A673 (cell line): ENCODE measurements at regions not wholly inside any gene's neighbourhood (a gene's known extent, or its start where the extent isn't known, plus 50 kb on each side); places are given as distances from the start of the nearest gene placed in this dataset.

Experiments used
- BruUV-seq: library from RNA; stranded (reverse); fragments of 400-500 nt; replicated peaks from 2 replicates; lab custom pipeline; 2021; lab: Mats Ljungman, UMichigan
- CTCF ChIA-PET: fragments of 300-600 bp; sonication (Branson Sonifier 250); formaldehyde crosslinking; loops from one replicate; lab custom pipeline; 2022; ENCODE audit warnings: antibody characterized with exemption; lab: Charles Lee
- POLR2A ChIA-PET: fragments of 300-600 bp; sonication (Branson Sonifier 250); formaldehyde crosslinking; loops from one replicate; lab custom pipeline; 2022; ENCODE audit warnings: antibody characterized with exemption; ENCODE audit not compliant: low non-redundant PET; lab: Charles Lee
- DNase-seq: peaks from one replicate; pipeline ENCODE4 v3.0.0-alpha.2; 2015; ENCODE audit warnings: low spot score
- H3K27ac ChIP-seq: fragments of 200-600 bp; sonication (generic); 2 replicates; pipeline ENCODE4 v1.5.1; 2016; ENCODE audit warnings: mixed run types, low read depth, mild to moderate bottlenecking, mixed read lengths, antibody characterized with exemption, low read length; ENCODE audit not compliant: poor library complexity, severe bottlenecking
- H3K27me3 ChIP-seq: fragments of 200-600 bp; sonication (generic); replicated peaks from 2 replicates; pipeline ENCODE4 v1.6.1; 2017; ENCODE audit warnings: mixed run types, low read depth, mild to moderate bottlenecking, mixed read lengths, antibody characterized with exemption, low read length; ENCODE audit not compliant: insufficient read depth, poor library complexity
- H3K36me3 ChIP-seq: fragments of 200-600 bp; sonication (generic); 2 replicates; pipeline ENCODE4 v1.6.1; 2016; ENCODE audit warnings: mixed run types, mild to moderate bottlenecking, mixed read lengths, antibody characterized with exemption, low read length; ENCODE audit not compliant: insufficient read depth, poor library complexity, severe bottlenecking
- H3K4me1 ChIP-seq: fragments of 200-600 bp; sonication (generic); 2 replicates; pipeline ENCODE4 v1.6.1; 2017; ENCODE audit warnings: mixed run types, mild to moderate bottlenecking, mixed read lengths, antibody characterized with exemption, low read length; ENCODE audit not compliant: insufficient read depth, poor library complexity, severe bottlenecking
- H3K4me3 ChIP-seq: fragments of 200-600 bp; sonication (generic); 2 replicates; pipeline ENCODE4 v1.5.1; 2016; ENCODE audit warnings: low read depth, mixed run types, mild to moderate bottlenecking, mixed read lengths, low read length; ENCODE audit not compliant: poor library complexity, severe bottlenecking
- H3K9me3 ChIP-seq: fragments of 200-600 bp; sonication (generic); 2 replicates; pipeline ENCODE4 v1.6.1; 2016; ENCODE audit warnings: mixed run types, low read depth, mild to moderate bottlenecking, mixed read lengths, antibody characterized with exemption, low read length; ENCODE audit not compliant: poor library complexity, severe bottlenecking
- CTCF ChIP-seq: fragments of 300-800, 200-600 bp; sonication (generic); conservative IDR thresholded peaks from 2 replicates; pipeline ENCODE4 v1.5.1; 2017; ENCODE audit warnings: low read depth, mild to moderate bottlenecking, antibody characterized with exemption, low read length, moderate library complexity, mixed read lengths
- EZH2 ChIP-seq: fragments of 200-600 bp; sonication (generic); IDR thresholded peaks from 2 replicates; pipeline ENCODE4 v1.6.1; 2017; ENCODE audit warnings: borderline replicate concordance, low read depth, mild to moderate bottlenecking, mixed read lengths, antibody characterized with exemption, low read length; ENCODE audit not compliant: poor library complexity, severe bottlenecking
- intact Hi-C: fragments of 100-400 bp; cut with micrococcal nuclease; formaldehyde crosslinking; loops from one replicate; pipeline ENCODE4 v1.10.0; 2022; ENCODE audit not compliant: unreplicated experiment

DNA sequence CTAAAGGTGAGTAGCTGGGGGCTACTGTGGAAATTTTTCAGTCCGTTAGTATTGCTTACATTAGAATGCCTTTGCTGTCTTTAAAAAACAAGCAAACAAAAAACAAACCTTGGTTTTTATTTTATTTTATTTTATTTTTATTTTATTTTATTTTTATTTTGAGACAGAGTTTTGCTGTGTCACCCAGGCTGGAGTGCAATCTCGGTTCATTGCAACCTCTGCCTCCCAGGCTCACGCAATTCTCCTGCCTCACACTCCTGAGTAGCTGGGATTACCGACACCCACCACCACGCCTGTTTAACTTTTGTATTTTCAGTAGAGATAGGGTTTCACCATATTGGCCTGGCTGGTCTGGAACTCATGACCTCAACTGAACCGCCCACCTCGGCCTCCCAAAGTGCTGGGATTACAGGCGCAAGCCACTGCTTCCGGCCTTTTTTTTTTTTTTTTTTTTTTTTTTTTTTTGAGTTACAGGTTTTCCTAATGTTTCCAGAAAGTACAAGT lies 732.6 kb downstream of the KCNJ3 start:
- H3K27me3 ChIP-seq = no peaks in the 10 kb centered on the region

GRCh38 chr2:155427470-155427869 lies 729.0 kb downstream of the KCNJ3 start:
- Histone ChIP-seq H3K4me3 (no peak overlapping the region), H3K36me3 (no peaks in the 10 kb centered on the region), H3K27me3 (no peaks in the 10 kb centered on the region), H3K4me1 (no peaks in the 10 kb centered on the region), H3K27ac (no peak overlapping the region), H3K9me3 (no peaks in the 10 kb centered on the region)
- TF ChIP-seq EZH2 = no peak
- TF ChIP-seq CTCF = no peak
- BruUV-seq = no TSS peak
- intact Hi-C loops = no loop called here
- POLR2A ChIA-PET = no interaction called here
- no peak for DNase-seq
- CTCF ChIA-PET = no interaction called here

More for the DNA sequence above, 732.6 kb downstream of the KCNJ3 start:
- Histone ChIP-seq H3K9me3 (no peaks in the 10 kb centered on the region), H3K36me3 (no peaks in the 10 kb centered on the region), H3K27ac (no peak overlapping the region), H3K4me3 (no peak overlapping the region), H3K4me1 (no peaks in the 10 kb centered on the region)
- intact Hi-C loops = no loop called here
- no TSS peak for BruUV-seq
- TF ChIP-seq CTCF (no peak), EZH2 (no peak)
- POLR2A ChIA-PET = no interaction called here
- CTCF ChIA-PET = no interaction called here
- no peak for DNase-seq

DNA sequence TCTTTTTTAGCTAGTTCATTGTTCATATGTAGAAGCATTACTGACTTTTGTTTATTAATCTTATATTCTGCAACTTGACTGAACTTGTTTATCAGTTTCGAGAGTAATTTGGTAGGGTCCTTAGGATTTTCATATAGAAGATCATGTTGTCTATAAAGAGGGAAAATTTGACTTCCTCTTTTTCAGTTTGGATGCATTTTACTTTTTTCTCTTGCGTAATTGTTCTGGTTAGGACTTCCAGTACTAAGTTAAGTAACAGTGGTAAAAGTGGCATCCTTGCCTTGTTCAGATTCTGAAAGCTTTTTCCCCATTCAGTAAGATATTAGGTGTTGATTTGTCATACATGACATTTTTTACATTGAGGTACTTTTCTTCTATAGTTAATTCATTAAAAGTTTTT lies 726.0 kb downstream of the KCNJ3 start:
- intact Hi-C loops = no loop called here
- CTCF ChIA-PET = no interaction called here
- Histone ChIP-seq H3K4me1 (no peaks in the 10 kb centered on the region), H3K36me3 (no peaks in the 10 kb centered on the region), H3K27me3 (no peaks in the 10 kb centered on the region), H3K27ac (no peak overlapping the region), H3K4me3 (no peak overlapping the region), H3K9me3 (no peaks in the 10 kb centered on the region)
- BruUV-seq = no TSS peak
- no peak for DNase-seq
- POLR2A ChIA-PET = no interaction called here
- TF ChIP-seq CTCF = no peak
- TF ChIP-seq EZH2 = no peak
